ENCODE measurements at regions not wholly inside any gene's neighbourhood (a gene's known extent, or its start where the extent isn't known, plus 50 kb on each side); places are given as distances from the start of the nearest gene placed in this dataset.

DNA sequence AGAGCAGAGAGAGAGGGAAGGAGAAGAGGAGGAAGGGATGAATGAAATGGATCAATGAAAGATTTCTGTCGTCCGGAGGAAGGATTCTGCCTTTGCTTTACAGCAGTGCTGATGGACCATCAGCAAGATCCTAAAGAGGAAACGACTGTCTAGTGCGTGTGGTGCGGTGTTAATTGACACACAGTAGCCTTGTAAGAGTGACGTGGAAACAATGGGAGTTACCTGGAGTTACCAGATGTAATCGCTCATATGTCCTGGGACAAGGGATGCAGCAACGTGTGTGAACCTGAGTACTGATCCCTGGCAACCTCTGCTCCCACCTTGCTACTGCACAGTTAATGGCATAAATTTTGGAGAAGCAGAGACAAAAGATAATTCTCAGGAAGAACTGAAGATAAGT, 62.6 kb upstream of the TPRG1 start:
- no peaks in the 10 kb centered on the region for H3K9me2 ChIP-seq (ENCODE audit: insufficient read depth)
- H3K79me2 ChIP-seq (ENCODE audit: low read depth), result no peaks in the 10 kb centered on the region
- no peaks in the 10 kb centered on the region for H3F3A ChIP-seq (ENCODE audit: insufficient read depth, low read depth)
- H4K20me1 ChIP-seq (ENCODE audit: insufficient read depth), result no peaks in the 10 kb centered on the region
- CTCF ChIA-PET, result no interaction called here
- H2AFZ ChIP-seq, result no peak overlapping the region
- DNase-seq, result no peak
- intact Hi-C loops (cut with micrococcal nuclease; ENCODE audit: unreplicated experiment), result no loop called here
- no peak overlapping the region for H3K27ac ChIP-seq
- POLR2A ChIA-PET (ENCODE audit: unreplicated experiment), result no interaction called here
- no peaks in the 10 kb centered on the region for H3K27me3 ChIP-seq (ENCODE audit: insufficient read depth, low read depth)
- H3K36me3 ChIP-seq (ENCODE audit: low read depth), result no peaks in the 10 kb centered on the region
- no peak overlapping the region for H3K4me3 ChIP-seq
- H3K4me1 ChIP-seq (replicated peaks; ENCODE audit: insufficient read depth), result no peaks in the 10 kb centered on the region
- TF ChIP-seq EZH2 (IDR thresholded peaks at IDR 0.05; ENCODE audit: low read depth), result no peak
- TF ChIP-seq, protein P1, sequence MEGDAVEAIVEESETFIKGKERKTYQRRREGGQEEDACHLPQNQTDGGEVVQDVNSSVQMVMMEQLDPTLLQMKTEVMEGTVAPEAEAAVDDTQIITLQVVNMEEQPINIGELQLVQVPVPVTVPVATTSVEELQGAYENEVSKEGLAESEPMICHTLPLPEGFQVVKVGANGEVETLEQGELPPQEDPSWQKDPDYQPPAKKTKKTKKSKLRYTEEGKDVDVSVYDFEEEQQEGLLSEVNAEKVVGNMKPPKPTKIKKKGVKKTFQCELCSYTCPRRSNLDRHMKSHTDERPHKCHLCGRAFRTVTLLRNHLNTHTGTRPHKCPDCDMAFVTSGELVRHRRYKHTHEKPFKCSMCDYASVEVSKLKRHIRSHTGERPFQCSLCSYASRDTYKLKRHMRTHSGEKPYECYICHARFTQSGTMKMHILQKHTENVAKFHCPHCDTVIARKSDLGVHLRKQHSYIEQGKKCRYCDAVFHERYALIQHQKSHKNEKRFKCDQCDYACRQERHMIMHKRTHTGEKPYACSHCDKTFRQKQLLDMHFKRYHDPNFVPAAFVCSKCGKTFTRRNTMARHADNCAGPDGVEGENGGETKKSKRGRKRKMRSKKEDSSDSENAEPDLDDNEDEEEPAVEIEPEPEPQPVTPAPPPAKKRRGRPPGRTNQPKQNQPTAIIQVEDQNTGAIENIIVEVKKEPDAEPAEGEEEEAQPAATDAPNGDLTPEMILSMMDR (conservative IDR thresholded peaks at IDR 0.05), result no peak
- no peak overlapping the region for H3K4me2 ChIP-seq
- BruUV-seq (replicated peaks), result no TSS peak
- no peaks in the 10 kb centered on the region for H3K9me3 ChIP-seq (ENCODE audit: insufficient read depth, low read depth)

DNA sequence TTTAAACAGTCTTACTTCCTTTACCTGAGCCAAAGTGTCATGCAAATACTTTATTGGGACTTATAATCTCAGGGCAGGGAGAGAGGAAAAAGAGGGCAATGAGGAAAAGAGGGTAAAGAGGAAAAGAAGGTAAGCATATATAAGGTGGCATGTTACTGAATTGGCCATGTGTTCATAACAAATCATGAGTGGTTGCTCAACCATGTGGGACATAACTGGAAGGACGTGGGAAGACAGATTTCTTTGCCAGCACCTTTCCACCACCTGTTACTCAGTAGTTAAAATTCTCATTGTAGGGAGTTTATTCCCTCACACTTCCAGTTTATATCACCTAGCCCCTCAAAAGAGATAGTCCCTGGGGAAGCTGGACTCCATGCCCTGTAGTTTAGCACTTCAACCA, 54.7 kb upstream of the TPRG1 start:
- no peaks in the 10 kb centered on the region for H3K36me3 ChIP-seq (ENCODE audit: low read depth)
- H3K27ac ChIP-seq, result no peak overlapping the region
- no peak overlapping the region for H3K4me2 ChIP-seq
- intact Hi-C loops (cut with micrococcal nuclease; ENCODE audit: unreplicated experiment), result no loop called here
- H3K4me1 ChIP-seq (replicated peaks; ENCODE audit: insufficient read depth), result no peaks in the 10 kb centered on the region
- DNase-seq, result no peak
- no peaks in the 10 kb centered on the region for H3K27me3 ChIP-seq (ENCODE audit: insufficient read depth, low read depth)
- no peak overlapping the region for H3K4me3 ChIP-seq
- ChIA-PET POLR2A (ENCODE audit: unreplicated experiment) (no interaction called here), CTCF (no interaction called here)
- H4K20me1 ChIP-seq (ENCODE audit: insufficient read depth), result no peaks in the 10 kb centered on the region
- no peaks in the 10 kb centered on the region for H3K9me2 ChIP-seq (ENCODE audit: insufficient read depth)
- BruUV-seq (replicated peaks), result no TSS peak
- no peaks in the 10 kb centered on the region for H3K79me2 ChIP-seq (ENCODE audit: low read depth)
- no peaks in the 10 kb centered on the region for H3F3A ChIP-seq (ENCODE audit: insufficient read depth, low read depth)
- H3K9me3 ChIP-seq (ENCODE audit: insufficient read depth, low read depth), result peaks cover 11% of the 10 kb centered on the region; the same call in 1 of the 2 replicates
- H2AFZ ChIP-seq, result no peak overlapping the region
- TF ChIP-seq EZH2 (IDR thresholded peaks at IDR 0.05; ENCODE audit: low read depth), result no peak
- TF ChIP-seq, protein P1 (conservative IDR thresholded peaks at IDR 0.05), result no peak

DNA sequence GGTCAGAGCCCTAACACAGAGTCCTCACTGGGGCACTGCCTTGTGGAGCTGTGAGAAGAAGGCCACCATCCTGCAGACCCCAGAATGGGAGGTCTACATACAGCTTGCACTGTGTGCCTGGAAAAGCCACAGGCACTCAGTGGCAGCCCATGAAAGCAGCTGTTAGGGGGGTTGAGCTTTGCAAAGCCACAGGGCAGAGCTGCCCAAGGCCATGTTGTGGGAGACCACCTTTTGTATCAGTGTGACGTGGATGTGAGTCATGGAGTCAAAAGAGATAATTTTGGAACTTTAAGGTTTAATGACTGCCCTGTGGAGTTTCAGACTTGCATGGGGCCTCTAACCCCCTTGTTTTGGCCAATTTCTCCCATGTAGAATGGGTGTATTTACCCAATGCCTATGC, 52.9 kb upstream of the TPRG1 start:
- H3K27me3 ChIP-seq (ENCODE audit: insufficient read depth, low read depth), result no peaks in the 10 kb centered on the region
- H3F3A ChIP-seq (ENCODE audit: insufficient read depth, low read depth), result no peaks in the 10 kb centered on the region
- ChIA-PET POLR2A (ENCODE audit: unreplicated experiment) (no interaction called here), CTCF (no interaction called here)
- TF ChIP-seq, protein P1 (conservative IDR thresholded peaks at IDR 0.05), result no peak
- no peak for TF ChIP-seq EZH2 (IDR thresholded peaks at IDR 0.05; ENCODE audit: low read depth)
- H2AFZ ChIP-seq, result no peak overlapping the region
- H3K9me3 ChIP-seq (ENCODE audit: insufficient read depth, low read depth), result peaks cover 11% of the 10 kb centered on the region; the same call in 1 of the 2 replicates
- intact Hi-C loops (cut with micrococcal nuclease; ENCODE audit: unreplicated experiment), result no loop called here
- no peaks in the 10 kb centered on the region for H3K36me3 ChIP-seq (ENCODE audit: low read depth)
- H3K79me2 ChIP-seq (ENCODE audit: low read depth), result no peaks in the 10 kb centered on the region
- H3K4me2 ChIP-seq, result no peak overlapping the region
- no TSS peak for BruUV-seq (replicated peaks)
- no peaks in the 10 kb centered on the region for H3K4me1 ChIP-seq (replicated peaks; ENCODE audit: insufficient read depth)
- no peak overlapping the region for H3K27ac ChIP-seq
- H4K20me1 ChIP-seq (ENCODE audit: insufficient read depth), result no peaks in the 10 kb centered on the region
- no peak overlapping the region for H3K4me3 ChIP-seq
- 0 out of 2 replicates have a peak, but pooled peaks cover 4% of the 10 kb centered on the region for H3K9me2 ChIP-seq (ENCODE audit: insufficient read depth)
- DNase-seq, result no peak
